GM10248 (cell line): ENCODE measurements at regions not wholly inside any gene's neighbourhood (a gene's known extent, or its start where the extent isn't known, plus 50 kb on each side); places are given as distances from the start of the nearest gene placed in this dataset.

Experiments
- CTCF ChIA-PET: fragments of 300-600 bp; sonication (Branson Sonifier 250); formaldehyde crosslinking; extraction: SDS; loops from one replicate; lab custom pipeline; 2021; ENCODE audit warnings: antibody characterized with exemption; lab: Yijun Ruan, JAX
- POLR2A ChIA-PET: fragments of 350-650 bp; sonication (Branson Sonifier 250); formaldehyde crosslinking; extraction: SDS; loops from one replicate; lab custom pipeline; 2020; ENCODE audit warnings: antibody characterized with exemption; lab: Yijun Ruan, JAX
- DNase-seq: peaks from one replicate; pipeline ENCODE4 v3.0.0; 2012; ENCODE audit errors: extremely low spot score
- TF ChIP-seq, protein P1 (sequence below): IDR thresholded peaks from 2 replicates; pipeline ENCODE4 v1.5.1; 2012; ENCODE audit warnings: mild to moderate bottlenecking, low read depth; ENCODE audit errors: extremely low read depth, missing control alignments, control extremely low read depth

DNA sequence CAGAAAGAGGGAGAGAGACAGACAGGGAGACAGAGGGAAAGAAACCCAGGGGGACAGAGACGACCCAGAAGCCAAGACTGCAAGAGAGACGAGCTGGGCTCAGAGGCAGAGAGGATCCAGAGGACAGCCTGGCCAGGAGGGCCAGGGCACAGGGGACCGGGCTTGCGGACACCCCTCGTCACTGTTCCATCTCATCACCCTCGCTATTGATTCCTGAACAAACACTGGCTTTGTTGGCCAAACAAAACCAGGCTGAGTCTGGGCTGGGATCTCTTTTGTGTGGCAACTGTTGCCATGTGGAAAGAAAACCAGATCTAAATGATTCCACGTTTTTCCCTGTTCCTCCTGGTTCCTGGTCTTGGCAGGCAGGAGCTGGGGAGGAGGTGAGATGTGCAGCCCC, 339.4 kb downstream of the MN1 start:
- ChIA-PET CTCF (no interaction called here), POLR2A (no interaction called here)
- DNase-seq, result no peak
- TF ChIP-seq, protein P1, sequence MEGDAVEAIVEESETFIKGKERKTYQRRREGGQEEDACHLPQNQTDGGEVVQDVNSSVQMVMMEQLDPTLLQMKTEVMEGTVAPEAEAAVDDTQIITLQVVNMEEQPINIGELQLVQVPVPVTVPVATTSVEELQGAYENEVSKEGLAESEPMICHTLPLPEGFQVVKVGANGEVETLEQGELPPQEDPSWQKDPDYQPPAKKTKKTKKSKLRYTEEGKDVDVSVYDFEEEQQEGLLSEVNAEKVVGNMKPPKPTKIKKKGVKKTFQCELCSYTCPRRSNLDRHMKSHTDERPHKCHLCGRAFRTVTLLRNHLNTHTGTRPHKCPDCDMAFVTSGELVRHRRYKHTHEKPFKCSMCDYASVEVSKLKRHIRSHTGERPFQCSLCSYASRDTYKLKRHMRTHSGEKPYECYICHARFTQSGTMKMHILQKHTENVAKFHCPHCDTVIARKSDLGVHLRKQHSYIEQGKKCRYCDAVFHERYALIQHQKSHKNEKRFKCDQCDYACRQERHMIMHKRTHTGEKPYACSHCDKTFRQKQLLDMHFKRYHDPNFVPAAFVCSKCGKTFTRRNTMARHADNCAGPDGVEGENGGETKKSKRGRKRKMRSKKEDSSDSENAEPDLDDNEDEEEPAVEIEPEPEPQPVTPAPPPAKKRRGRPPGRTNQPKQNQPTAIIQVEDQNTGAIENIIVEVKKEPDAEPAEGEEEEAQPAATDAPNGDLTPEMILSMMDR, result no peak

DNA sequence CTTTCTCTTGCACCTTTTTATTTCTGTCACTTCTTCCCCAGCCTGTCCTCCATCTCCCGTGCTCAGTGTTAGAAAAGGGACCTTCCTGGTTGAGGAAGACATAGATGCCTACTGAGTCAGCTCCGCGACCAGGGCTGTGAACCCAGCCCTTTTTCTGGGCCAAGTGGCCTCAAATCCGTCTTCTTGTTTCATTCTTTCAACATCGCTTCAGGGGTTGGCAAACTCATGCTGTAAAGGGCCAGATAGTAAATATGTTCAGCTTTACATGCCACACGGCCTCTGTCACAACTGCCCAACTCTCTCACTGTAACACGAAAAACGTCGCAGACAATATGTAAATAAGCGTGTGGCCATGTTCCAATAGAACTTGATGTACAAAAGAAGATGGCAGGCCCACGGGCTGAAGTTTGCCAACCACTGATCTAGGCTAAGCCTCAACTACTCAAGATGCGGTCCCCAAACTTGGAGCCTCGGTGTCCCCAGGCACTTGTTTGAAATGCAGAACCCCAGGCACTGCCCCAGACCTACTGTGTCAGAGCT, 338.4 kb downstream of the MN1 start:
- POLR2A ChIA-PET, result no interaction called here
- TF ChIP-seq, protein P1, result no peak
- CTCF ChIA-PET, result interaction anchor here (1.1 kb wide), 1 partner anchor 10 kb away, joined by 3 read pairs; no protein-coding TSS in a partner anchor
- DNase-seq, result no peak

DNA sequence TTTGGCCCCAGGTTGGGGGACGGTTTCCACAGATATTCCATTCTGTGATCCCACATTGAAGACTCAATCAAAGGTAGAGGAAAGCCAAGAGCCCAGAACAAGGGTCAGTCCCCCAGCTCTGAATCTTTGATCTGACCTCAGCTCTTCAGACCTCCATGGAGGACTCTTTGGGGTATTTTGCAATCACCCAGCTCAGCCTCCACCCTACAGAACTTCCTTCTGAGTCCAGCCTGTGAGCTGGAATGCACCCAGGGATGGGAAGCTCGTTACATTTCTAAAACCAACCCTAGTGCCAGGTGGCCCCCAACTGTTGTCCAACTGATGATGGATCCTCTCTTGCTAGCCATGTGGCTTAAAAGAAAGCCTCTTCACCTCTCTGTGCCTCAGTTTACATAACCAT, 335.3 kb downstream of the MN1 start:
- POLR2A ChIA-PET, result no interaction called here
- TF ChIP-seq, protein P1, result no peak
- DNase-seq, result no peak
- CTCF ChIA-PET, result no interaction called here

DNA sequence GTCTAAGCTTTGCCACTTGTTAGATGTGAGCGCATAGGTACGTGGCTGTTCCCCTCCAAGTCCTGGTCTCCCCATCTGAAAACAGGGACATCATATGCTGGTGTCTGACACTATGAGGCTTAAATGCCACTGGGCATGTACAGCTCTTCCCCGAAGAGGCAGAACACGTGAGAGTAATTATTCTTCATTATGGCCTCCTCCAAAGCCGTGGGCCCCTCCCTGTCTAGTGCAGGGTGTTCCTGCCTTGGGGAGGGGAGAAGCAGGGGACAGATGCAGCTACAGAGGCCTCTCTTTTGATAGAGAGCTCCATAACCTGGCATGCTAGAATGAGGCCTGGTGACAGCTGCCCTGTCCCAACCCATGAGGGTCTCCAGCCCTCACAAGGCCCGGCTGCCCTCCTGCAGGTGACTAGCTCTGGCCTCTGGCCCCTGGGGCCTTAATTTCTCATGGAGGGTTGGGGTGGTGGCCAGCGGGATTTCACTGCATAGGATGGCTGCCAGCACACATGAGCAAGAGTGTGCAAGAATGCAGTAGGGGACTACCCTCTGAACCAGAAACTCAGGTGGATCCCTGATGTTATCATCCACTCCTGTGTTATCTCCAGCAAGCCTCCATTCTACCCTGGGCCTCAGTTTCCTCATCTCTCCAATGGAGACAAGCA, 334.6 kb downstream of the MN1 start:
- TF ChIP-seq, protein P1, result no peak
- ChIA-PET CTCF (no interaction called here), POLR2A (no interaction called here)
- DNase-seq, result no peak

DNA sequence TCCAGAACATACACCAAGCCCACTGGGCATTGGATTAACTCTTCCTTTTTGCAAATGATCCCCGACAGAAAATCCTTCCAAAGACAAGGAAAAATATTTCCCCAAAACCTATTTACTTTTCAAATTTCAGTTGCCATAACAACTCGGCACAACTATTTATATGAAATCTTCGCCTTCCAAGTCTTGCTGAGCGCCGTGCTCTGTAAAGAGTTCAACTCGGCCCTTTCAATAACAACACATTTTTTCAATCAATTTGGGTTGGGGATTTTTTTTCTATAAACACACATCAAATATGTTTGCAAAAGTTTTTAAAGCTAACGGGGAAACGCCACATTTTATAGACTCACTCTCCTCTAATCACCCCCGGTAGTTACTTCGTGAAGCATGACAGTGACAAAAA, 333.8 kb downstream of the MN1 start:
- DNase-seq, result no peak
- CTCF ChIA-PET, result no interaction called here
- POLR2A ChIA-PET, result no interaction called here
- TF ChIP-seq, protein P1, result no peak

DNA sequence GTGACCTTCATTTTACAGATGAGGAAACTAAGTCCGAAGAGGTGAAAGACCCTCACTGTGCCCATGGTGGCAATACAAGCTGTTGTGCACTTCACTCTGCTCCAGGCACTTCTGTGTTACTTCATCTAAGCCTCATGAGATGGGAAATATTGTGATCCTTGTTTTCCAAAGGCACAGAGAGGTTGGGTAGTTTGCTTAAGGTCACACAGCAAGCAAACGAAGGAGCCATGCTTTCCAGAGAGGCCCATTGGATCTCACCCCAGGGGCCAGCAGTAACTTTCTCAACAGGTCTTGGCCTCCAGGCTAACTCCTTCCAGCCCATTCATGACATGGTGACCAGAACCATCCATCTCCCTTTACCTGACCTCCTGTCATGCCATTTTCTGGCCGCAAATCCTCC, 332.8 kb downstream of the MN1 start:
- TF ChIP-seq, protein P1, result no peak
- ChIA-PET POLR2A (no interaction called here), CTCF (no interaction called here)
- no peak for DNase-seq
